ENCODE measurements at regions not wholly inside any gene's neighbourhood (a gene's known extent, or its start where the extent isn't known, plus 50 kb on each side); places are given as distances from the start of the nearest gene placed in this dataset.
"Not testable (repeated sequence)": the region's sequence is repeated elsewhere in the genome, so short reads cannot be mapped to it uniquely, and the experiment has no call there.

DNA sequence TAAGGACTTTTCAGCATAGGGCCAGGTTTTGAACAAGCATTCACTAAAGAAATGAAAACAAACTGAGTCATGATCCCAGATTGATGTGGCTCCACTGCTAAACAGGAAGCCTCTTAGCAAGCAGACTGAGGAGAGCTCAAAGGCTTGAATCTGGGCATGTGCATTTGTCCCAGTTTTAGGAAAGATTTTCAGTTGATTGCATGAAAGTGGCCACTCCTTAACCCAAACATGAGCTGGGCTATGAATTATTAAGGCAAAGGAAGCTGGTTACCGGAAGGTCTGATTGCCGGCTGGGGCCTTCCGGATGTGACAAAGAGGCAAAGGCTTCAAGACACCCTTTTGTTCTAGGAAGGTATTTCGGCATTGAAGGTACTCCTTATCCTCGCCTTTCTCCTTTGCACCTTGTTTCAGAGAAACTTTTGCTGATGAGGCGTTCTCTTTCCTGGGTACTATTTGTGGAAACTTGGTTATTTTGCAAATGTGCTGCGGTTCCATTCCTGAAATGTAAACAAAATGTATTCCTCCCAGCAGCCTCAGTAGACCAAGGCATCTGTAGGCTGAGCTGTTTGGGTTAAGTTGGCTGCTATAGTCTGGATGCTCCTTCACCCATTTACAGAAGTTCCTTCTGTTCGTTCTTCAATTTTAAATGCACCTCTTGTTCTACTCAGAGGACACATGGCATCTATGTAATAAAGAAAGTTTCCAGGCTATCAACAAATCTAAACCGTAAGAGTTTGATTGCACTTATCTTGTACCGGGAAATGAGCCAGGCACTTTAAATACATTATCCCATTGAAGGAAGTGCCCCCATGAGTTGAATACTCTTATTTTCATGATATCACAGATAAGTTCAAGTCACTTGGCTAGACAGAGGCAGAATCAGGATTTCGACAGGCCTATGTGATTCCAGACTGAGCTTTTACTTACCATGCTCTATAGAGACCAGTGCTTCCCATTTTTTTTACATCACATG, 115.6 kb upstream of the METAP2 start:
- DNase-seq, result no peak

GRCh38 chr12:95365912-95366311, 108.0 kb upstream of the METAP2 start:
- no peak for DNase-seq

DNA sequence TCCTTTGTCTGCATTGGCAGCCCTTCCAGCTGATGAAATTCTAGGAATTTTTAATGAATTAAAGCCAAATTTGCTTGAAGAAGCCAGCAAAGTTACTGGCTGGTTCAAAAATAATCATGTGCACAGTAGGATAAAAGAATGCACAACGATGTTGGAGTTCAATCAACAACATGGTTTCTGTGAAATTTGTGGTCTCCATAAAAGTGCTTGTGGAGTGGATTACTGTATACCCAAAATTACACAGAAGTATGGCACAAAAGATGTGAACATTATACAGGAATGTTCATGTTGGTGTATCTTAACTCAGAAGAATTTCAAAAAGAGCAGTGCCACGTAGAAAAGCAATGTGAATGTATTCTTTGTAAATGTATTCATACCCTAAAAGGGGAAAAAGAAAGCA, 105.0 kb upstream of the METAP2 start:
- peak; percentile 8 for DNase-seq

DNA sequence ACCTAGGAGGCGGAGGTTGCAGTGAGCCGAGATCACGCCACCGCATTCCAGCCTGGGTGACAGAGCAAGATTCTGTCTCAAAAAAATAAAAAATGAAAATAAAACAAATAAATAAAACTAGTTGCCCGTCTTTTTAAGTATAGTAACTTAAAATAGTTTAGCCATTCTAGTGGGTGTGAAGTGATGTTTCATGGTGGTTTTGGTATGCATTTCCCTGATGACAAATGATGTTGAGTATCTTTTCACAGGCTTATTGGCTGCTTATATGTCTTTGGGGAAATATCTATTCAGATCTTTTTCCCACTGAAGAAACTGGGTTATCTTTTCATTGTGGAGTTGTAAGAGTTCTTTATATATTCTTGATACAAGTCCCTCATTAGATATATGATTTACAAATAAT, 102.4 kb upstream of the METAP2 start:
- peak; percentile 44 for DNase-seq

GRCh38 chr12:95379481-95379880, 94.5 kb upstream of the METAP2 start:
- DNase-seq, result not testable (repeated sequence)

DNA sequence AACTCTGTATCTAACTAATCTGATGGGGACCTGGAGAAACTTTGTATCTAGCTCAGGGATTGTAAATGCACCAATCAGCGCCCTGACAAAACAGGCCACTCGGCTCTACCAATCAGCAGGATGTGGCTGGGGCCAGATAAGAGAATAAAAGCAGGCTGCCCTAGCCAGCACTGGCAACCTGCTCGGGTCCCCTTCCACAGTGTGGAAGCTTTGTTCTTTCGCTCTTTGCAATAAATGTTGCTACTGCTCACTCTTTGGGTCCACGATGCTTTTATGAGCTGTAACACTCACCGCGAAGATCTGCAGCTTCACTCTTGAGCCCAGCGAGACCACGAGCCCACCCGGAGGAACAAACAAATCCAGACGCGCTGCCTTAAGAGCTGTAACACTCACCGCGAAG, 93.6 kb upstream of the METAP2 start:
- not testable (repeated sequence) for DNase-seq

GRCh38 chr12:95380997-95381786, 92.8 kb upstream of the METAP2 start:
- DNase-seq, result peak; percentile 17

- DNase-seq, result peak; percentile 11
These were observed 90.0 kb upstream of the METAP2 start for GRCh38 chr12:95383920-95384319.

DNA sequence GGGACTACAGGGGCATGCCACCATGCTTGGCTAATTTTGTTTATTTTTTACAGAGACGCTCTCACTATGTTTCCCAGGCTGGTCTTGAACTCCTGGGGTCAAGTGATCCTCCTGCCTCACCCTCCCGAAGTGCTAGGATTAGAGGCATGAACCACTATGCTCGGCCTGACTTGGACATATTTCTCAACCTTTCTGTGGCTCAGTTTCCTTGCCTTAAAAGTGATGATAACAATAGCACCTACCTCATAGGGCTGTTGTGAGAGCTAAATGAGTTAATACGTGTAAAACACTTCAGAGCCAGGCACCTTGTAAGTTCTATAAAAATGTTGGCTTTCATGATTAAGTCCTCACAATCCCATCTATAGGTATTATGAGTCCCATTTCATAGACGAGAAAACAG, 89.2 kb upstream of the METAP2 start:
- no peak for DNase-seq

- DNase-seq, result no peak
These were observed 88.5 kb upstream of the METAP2 start for GRCh38 chr12:95385246-95386035.

DNA sequence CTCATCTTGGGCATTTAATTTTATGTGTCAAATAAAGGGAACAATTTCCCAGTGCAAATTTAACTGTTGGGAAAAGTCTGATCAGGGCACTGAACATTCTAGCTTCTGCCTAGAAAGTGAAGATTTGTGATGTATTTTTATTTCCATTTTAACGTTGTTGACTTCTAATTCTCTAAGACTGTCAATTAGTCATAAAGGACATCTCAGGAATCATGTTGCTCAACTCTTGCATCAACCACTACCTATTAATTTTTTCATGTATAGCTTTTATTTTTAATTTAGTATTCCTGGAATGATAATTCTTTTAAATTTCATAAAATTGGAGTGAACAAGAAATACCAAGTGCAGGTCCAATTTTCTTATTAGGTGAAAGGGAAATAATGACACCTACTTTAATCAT, 87.9 kb upstream of the METAP2 start:
- DNase-seq, result no peak

GRCh38 chr12:95388260-95388659, 85.7 kb upstream of the METAP2 start:
- not testable (repeated sequence) for DNase-seq

DNA sequence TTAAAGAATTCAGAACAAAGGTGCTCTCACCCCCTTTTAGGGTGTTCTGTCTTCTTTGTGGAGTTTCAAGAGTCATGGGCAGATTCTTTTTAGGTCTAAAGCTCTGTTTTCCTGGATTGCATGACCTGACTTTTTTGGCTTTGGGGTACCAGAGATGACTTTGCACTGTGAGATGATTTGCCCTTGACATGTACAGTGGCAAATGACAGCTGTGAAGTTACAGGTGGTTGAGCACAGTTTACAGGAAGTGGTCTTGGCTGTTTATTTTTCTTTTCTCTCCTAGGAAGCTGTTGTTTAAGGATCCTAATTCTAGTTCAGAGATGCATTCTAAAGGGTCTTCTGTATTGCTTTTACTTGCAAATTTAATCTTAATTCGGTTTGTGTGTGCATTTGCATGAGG, 83.8 kb upstream of the METAP2 start:
- DNase-seq, result no peak

GRCh38 chr12:95390932-95391331, 83.0 kb upstream of the METAP2 start:
- no peak for DNase-seq

- DNase-seq, result no peak
These were observed 80.7 kb upstream of the METAP2 start for GRCh38 chr12:95393191-95393790.

DNA sequence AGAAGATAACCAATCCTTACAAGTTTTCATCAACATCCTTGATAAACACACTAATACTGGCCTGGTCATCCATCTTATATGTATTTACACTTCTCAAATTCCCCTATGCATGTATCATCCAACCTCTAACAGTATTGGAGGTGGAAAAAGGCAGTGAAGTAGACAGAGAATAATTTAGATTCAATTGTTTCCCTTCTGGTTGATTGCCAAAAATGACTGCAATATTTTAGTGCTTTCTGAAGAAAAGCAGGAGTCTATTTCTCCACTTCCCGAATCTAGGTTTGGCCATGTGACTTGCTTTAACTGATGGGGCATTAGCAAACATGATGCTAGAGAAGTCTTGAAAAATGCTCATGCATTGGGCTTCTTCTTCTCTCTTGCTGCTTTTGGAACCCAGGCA, 78.3 kb upstream of the METAP2 start:
- DNase-seq, result no peak

DNA sequence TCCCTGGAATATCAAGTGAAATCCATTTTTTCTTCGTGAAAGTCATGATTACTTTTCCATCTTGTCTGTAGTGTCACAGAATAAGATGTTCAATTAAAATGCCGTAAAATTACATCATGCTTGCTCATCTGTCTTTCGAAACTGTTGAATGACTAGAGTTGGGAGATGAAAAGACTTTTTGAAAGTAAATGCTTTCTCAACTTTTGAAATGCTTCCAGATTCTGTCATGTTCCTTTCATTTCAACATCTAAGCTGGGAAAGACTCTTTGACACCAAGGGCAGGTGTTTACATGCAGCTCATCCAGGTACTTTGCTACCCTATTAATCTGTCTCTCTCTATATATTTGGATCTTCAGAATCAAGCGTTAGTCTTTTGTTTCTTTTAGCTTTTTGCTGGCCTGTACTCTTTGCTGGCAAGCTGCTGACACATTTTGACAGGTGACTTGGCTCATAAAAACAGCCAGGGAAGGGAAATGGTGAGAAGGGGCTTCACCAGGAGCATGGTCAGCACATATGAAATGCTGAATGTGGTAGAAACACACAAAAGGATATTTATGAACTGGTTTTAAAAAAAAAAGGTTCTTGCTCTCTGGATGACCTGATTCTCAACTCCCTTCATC, 77.0 kb upstream of the METAP2 start:
- DNase-seq, result no peak

GRCh38 chr12:95397571-95397970, 76.4 kb upstream of the METAP2 start:
- DNase-seq, result no peak

DNA sequence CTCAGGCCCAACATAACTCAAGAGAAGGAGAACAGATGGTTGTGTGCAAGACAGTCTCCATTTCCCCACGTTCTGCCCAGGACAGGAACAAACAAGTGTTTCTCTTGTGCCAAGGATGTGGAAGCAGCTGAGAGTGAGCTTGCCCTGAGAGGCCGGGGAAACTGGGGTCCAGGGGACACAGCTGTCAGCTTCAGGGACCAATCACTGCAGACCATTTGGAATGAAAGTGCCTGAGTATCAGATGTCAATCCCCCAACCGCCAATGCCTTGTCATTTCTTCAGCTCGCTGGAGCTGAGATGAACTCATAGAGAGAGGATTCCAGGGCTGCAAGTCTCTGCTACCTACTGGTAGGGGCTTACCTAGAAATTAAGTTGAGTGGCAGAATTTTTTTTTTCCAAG, 71.9 kb upstream of the METAP2 start:
- DNase-seq, result no peak

DNA sequence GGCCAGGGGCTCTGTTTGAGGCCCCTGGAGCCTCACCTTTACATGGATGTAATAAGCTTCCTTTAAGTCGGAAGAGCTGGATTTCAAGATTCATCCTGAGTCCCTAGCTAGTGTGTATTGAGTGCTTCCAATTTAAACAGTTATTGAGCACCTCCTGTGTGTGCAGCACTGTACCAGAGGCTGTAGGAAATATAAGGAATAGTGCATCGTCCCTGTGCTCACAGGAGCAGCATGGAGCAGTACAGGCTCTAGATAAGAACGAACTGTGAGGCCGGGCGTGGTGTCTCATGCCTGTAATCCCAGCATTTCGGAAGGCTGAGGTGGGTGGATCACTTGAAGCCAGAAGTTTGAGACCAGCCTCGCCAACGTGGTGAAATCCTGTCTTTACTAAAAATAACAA, 65.8 kb upstream of the METAP2 start:
- no peak for DNase-seq

- no peak for DNase-seq
These were observed 62.9 kb upstream of the METAP2 start for GRCh38 chr12:95411057-95411456.

DNA sequence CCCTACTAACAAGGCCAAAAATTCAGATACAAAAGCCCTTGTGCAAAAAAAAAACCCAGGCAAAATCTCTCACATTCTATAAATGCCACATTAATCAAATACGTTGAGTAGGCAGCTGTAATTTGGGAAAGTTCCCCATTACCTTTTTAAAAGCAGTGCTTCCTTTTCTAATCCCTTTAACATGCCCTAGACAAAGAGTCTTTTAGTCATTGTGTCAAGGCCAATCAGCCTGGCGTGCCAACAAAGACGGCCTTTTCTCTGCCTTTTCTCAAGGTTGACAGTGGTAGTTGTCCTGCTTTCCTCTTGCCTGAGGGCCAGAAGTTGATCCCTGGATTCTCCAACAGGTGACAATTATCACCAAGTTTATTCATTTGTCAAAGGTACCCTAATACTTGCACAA, 62.5 kb upstream of the METAP2 start:
- DNase-seq, result no peak
